T-helper 22 cell (primary cell): ENCODE measurements at regions not wholly inside any gene's neighbourhood (a gene's known extent, or its start where the extent isn't known, plus 50 kb on each side); places are given as distances from the start of the nearest gene placed in this dataset.

Experiments used
- DNase-seq: peaks from one replicate; pipeline ENCODE4 v3.0.0-alpha.2; 2020; ENCODE audit warnings: low read depth

GRCh38 chr5:39605145-39605544 is 180.4 kb upstream of the DAB2 start:
- no peak for DNase-seq

- no peak for DNase-seq
These were observed 179.7 kb upstream of the DAB2 start for GRCh38 chr5:39604491-39604890.

- DNase-seq: no peak
These were observed 175.1 kb upstream of the DAB2 start for GRCh38 chr5:39599721-39600431.

- DNase-seq: no peak
These were observed 174.0 kb upstream of the DAB2 start for GRCh38 chr5:39598661-39599248.

GRCh38 chr5:39588179-39588578 is 163.4 kb upstream of the DAB2 start:
- DNase-seq: no peak

- no peak for DNase-seq
These were observed 162.9 kb upstream of the DAB2 start for GRCh38 chr5:39587675-39588074.

GRCh38 chr5:39586185-39586584 is 161.4 kb upstream of the DAB2 start:
- DNase-seq: no peak

GRCh38 chr5:39584927-39585326 is 160.1 kb upstream of the DAB2 start:
- no peak for DNase-seq

- no peak for DNase-seq
These were observed 156.1 kb upstream of the DAB2 start for GRCh38 chr5:39580702-39581453.

GRCh38 chr5:39579750-39580149 is 155.0 kb upstream of the DAB2 start:
- DNase-seq: no peak

- no peak for DNase-seq
These were observed 154.2 kb upstream of the DAB2 start for GRCh38 chr5:39578887-39579497.

- DNase-seq: no peak
These were observed 152.7 kb upstream of the DAB2 start for GRCh38 chr5:39577529-39577928.

GRCh38 chr5:39570403-39571027 is 145.7 kb upstream of the DAB2 start:
- DNase-seq: no peak

GRCh38 chr5:39569857-39570256 is 145.1 kb upstream of the DAB2 start:
- DNase-seq: no peak

GRCh38 chr5:39566891-39567290 is 142.1 kb upstream of the DAB2 start:
- no peak for DNase-seq

- no peak for DNase-seq
These were observed 141.2 kb upstream of the DAB2 start for GRCh38 chr5:39566029-39566428.

GRCh38 chr5:39561421-39561820 is 136.6 kb upstream of the DAB2 start:
- DNase-seq: no peak

GRCh38 chr5:39560726-39561125 is 135.9 kb upstream of the DAB2 start:
- no peak for DNase-seq

- no peak for DNase-seq
These were observed 135.1 kb upstream of the DAB2 start for GRCh38 chr5:39559923-39560322.

- DNase-seq: no peak
These were observed 133.8 kb upstream of the DAB2 start for GRCh38 chr5:39558541-39558940.

GRCh38 chr5:39555788-39556187 is 131.0 kb upstream of the DAB2 start:
- DNase-seq: no peak

GRCh38 chr5:39547553-39548154 is 122.9 kb upstream of the DAB2 start:
- DNase-seq: no peak
